Suprapubic skin (tissue), 3 donors: ENCODE measurements at regions not wholly inside any gene's neighbourhood (a gene's known extent, or its start where the extent isn't known, plus 50 kb on each side); places are given as distances from the start of the nearest gene placed in this dataset.

Experiments used
- CTCF ChIP-seq, 2 donors: fragments of 200-600 bp in 1 of 2; fragments of 450-650 bp in 1 of 2; sonication (generic) in 1 of 2; IDR thresholded peaks; one replicate each; pipeline ENCODE4 v1.5.1; 2016 to 2019; ENCODE audit warnings: antibody characterized with exemption in 2 of 2, mild to moderate bottlenecking in 1 of 2, moderate library complexity in 1 of 2
- POLR2AphosphoS5 ChIP-seq, 3 donors: sonication (generic); formaldehyde crosslinking; IDR thresholded peaks; one replicate each; pipeline ENCODE4 v1.6.1; 2017; ENCODE audit warnings: antibody characterized with exemption in 3 of 3

- TF ChIP-seq CTCF (IDR thresholded peaks at IDR 0.05) (no peak), POLR2AphosphoS5 (IDR thresholded peaks at IDR 0.05) (no peak)
Observed at GRCh38 chr14:27390155-27390554, 792.3 kb upstream of the NOVA1 start.
